Neural cell (in vitro differentiated cells): ENCODE measurements at regions not wholly inside any gene's neighbourhood (a gene's known extent, or its start where the extent isn't known, plus 50 kb on each side); places are given as distances from the start of the nearest gene placed in this dataset.

Source experiments
- H2AFZ ChIP-seq: fragments of 200-600, 300-800 bp; sonication (generic), shearing (Covaris generic); 2 replicates; pipeline ENCODE4 v1.6.0; 2014; ENCODE audit warnings: low read depth, mild to moderate bottlenecking, antibody characterized with exemption, low read length, moderate library complexity
- H3F3A ChIP-seq: fragments of 200-600 bp; shearing (Covaris generic); 2 replicates; pipeline ENCODE4 v1.6.1; 2016; ENCODE audit warnings: mild to moderate bottlenecking, moderate library complexity, mixed read lengths, antibody characterized with exemption, low read length; ENCODE audit not compliant: insufficient read depth, poor library complexity, severe bottlenecking
- H3K27ac ChIP-seq: fragments of 200-600, 300-800 bp; sonication (generic), shearing (Covaris generic); 2 replicates; pipeline ENCODE4 v1.5.1; 2014; ENCODE audit warnings: mild to moderate bottlenecking, low read length, moderate library complexity
- H3K27me3 ChIP-seq: fragments of 300-800, 200-600 bp; sonication (generic), shearing (Covaris generic); 2 replicates; pipeline ENCODE4 v1.6.0; 2014; ENCODE audit warnings: mild to moderate bottlenecking, low read depth, low read length, moderate library complexity; ENCODE audit not compliant: insufficient read depth
- H3K36me3 ChIP-seq: fragments of 300-800, 200-600 bp; sonication (generic), shearing (Covaris generic); 2 replicates; pipeline ENCODE4 v1.5.1; 2014; ENCODE audit warnings: mild to moderate bottlenecking, antibody characterized with exemption, low read length, moderate library complexity; ENCODE audit not compliant: insufficient read depth
- H3K4me2 ChIP-seq: fragments of 300-800, 200-600 bp; sonication (generic), shearing (Covaris generic); 2 replicates; pipeline ENCODE4 v1.6.0; 2014; ENCODE audit warnings: mild to moderate bottlenecking, low read length
- H3K4me3 ChIP-seq: fragments of 300-800, 200-600 bp; sonication (generic), shearing (Covaris generic); 2 replicates; pipeline ENCODE4 v1.5.1; 2014; ENCODE audit warnings: mild to moderate bottlenecking, low read length, moderate library complexity
- H3K79me2 ChIP-seq: fragments of 200-600 bp; shearing (Covaris generic); replicated peaks from 2 replicates; pipeline ENCODE4 v1.6.0; 2014; ENCODE audit warnings: mild to moderate bottlenecking, low read length, moderate library complexity; ENCODE audit not compliant: insufficient read depth
- H3K9ac ChIP-seq: fragments of 300-800, 200-600 bp; sonication (generic), shearing (Covaris generic); 2 replicates; pipeline ENCODE4 v1.6.1; 2016; ENCODE audit warnings: mild to moderate bottlenecking, low read length, mixed read lengths
- H3K9me2 ChIP-seq: fragments of 200-600 bp; shearing (Covaris generic); 2 replicates; pipeline ENCODE4 v1.6.1; 2016; ENCODE audit warnings: mild to moderate bottlenecking, low read length, mixed read lengths; ENCODE audit not compliant: insufficient read depth
- H3K9me3 ChIP-seq: fragments of 200-600, 300-800 bp; sonication (generic), shearing (Covaris generic); 2 replicates; pipeline ENCODE4 v1.6.1; 2016; ENCODE audit warnings: mild to moderate bottlenecking, mixed run types, low read length, moderate library complexity, mixed read lengths
- H4K20me1 ChIP-seq: fragments of 200-600 bp; shearing (Covaris generic); 2 replicates; pipeline ENCODE4 v1.6.1; 2016; ENCODE audit warnings: mild to moderate bottlenecking, mixed run types; ENCODE audit not compliant: insufficient read depth
- CTCF ChIP-seq: fragments of 450-650 bp; IDR thresholded peaks from 2 replicates; pipeline ENCODE4 v1.5.1; 2014; ENCODE audit warnings: antibody characterized with exemption, mild to moderate bottlenecking, moderate library complexity; ENCODE audit not compliant: poor library complexity, severe bottlenecking
- EP300 ChIP-seq: fragments of 450-650 bp; conservative IDR thresholded peaks from 2 replicates; pipeline ENCODE4 v1.6.1; 2014; ENCODE audit warnings: antibody characterized with exemption, mild to moderate bottlenecking, moderate library complexity; ENCODE audit not compliant: poor library complexity, severe bottlenecking
- EZH2 ChIP-seq: fragments of 200-600, 300-800 bp; shearing (Covaris generic), sonication (generic); IDR thresholded peaks from 2 replicates; pipeline ENCODE4 v1.6.1; 2014; ENCODE audit warnings: antibody characterized with exemption, low read length, borderline replicate concordance, mild to moderate bottlenecking; ENCODE audit not compliant: insufficient read depth, poor library complexity, severe bottlenecking
- MXI1 ChIP-seq: fragments of 450-650 bp; conservative IDR thresholded peaks from 2 replicates; pipeline ENCODE4 v1.6.1; 2014; ENCODE audit warnings: antibody characterized with exemption, mild to moderate bottlenecking; ENCODE audit not compliant: poor library complexity, severe bottlenecking
- POLR2AphosphoS5 ChIP-seq: IDR thresholded peaks from 2 replicates; pipeline ENCODE4 v1.6.1; 2012
- RAD21 ChIP-seq: fragments of 450-650 bp; conservative IDR thresholded peaks from 2 replicates; pipeline ENCODE4 v1.6.1; 2014; ENCODE audit warnings: antibody characterized with exemption, mild to moderate bottlenecking, moderate library complexity
- SMC3 ChIP-seq: fragments of 450-650 bp; conservative IDR thresholded peaks from 2 replicates; pipeline ENCODE4 v1.6.1; 2014; ENCODE audit warnings: antibody characterized with exemption, mild to moderate bottlenecking, moderate library complexity; ENCODE audit not compliant: poor library complexity
- TAF1 ChIP-seq: IDR thresholded peaks from 2 replicates; pipeline ENCODE4 v1.6.1; 2012; ENCODE audit warnings: low read depth
- TF ChIP-seq, protein P1 (sequence below): IDR thresholded peaks from 2 replicates; pipeline ENCODE4 v1.6.1; 2012; ENCODE audit warnings: borderline replicate concordance

DNA sequence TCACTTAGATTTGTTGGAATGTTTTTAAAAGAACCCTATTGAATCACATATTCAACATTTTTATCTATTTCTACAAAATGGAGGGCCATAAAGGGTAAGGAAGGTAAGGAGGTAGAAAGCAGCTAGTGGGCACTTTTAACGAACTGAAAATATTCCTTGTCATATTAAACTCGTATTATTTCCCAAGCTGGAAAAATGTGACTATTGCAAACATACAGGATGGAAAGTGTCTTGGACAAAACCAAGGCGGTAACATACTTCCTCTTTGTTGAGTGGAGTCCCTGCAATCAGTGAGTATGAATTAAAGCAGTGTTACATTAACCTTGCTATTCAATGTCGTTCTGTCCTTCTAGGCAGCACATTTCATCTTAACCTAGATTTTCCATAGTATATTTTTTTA lies 165.6 kb downstream of the RCN1 start:
- TF ChIP-seq TAF1 (no peak), RAD21 (no peak), EZH2 (no peak), SMC3 (no peak), EP300 (no peak), CTCF (no peak), POLR2AphosphoS5 (no peak), MXI1 (no peak)
- TF ChIP-seq, protein P1, sequence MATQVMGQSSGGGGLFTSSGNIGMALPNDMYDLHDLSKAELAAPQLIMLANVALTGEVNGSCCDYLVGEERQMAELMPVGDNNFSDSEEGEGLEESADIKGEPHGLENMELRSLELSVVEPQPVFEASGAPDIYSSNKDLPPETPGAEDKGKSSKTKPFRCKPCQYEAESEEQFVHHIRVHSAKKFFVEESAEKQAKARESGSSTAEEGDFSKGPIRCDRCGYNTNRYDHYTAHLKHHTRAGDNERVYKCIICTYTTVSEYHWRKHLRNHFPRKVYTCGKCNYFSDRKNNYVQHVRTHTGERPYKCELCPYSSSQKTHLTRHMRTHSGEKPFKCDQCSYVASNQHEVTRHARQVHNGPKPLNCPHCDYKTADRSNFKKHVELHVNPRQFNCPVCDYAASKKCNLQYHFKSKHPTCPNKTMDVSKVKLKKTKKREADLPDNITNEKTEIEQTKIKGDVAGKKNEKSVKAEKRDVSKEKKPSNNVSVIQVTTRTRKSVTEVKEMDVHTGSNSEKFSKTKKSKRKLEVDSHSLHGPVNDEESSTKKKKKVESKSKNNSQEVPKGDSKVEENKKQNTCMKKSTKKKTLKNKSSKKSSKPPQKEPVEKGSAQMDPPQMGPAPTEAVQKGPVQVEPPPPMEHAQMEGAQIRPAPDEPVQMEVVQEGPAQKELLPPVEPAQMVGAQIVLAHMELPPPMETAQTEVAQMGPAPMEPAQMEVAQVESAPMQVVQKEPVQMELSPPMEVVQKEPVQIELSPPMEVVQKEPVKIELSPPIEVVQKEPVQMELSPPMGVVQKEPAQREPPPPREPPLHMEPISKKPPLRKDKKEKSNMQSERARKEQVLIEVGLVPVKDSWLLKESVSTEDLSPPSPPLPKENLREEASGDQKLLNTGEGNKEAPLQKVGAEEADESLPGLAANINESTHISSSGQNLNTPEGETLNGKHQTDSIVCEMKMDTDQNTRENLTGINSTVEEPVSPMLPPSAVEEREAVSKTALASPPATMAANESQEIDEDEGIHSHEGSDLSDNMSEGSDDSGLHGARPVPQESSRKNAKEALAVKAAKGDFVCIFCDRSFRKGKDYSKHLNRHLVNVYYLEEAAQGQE, result no peak
- H2AFZ ChIP-seq, result no peak overlapping the region
- no peak overlapping the region for H3K27ac ChIP-seq
- no peaks in the 10 kb centered on the region for H3K27me3 ChIP-seq
- H4K20me1 ChIP-seq, result no peaks in the 10 kb centered on the region
- no peaks in the 10 kb centered on the region for H3K9me3 ChIP-seq
- H3K36me3 ChIP-seq, result no peaks in the 10 kb centered on the region
- no peak overlapping the region for H3K4me3 ChIP-seq
- no peaks in the 10 kb centered on the region for H3K9me2 ChIP-seq
- H3K4me2 ChIP-seq, result no peak overlapping the region
- no peaks in the 10 kb centered on the region for H3K79me2 ChIP-seq
- no peaks in the 10 kb centered on the region for H3F3A ChIP-seq
- no peak overlapping the region for H3K9ac ChIP-seq

GRCh38 chr11:32259641-32260081 lies 168.8 kb downstream of the RCN1 start:
- no peaks in the 10 kb centered on the region for H3K27me3 ChIP-seq
- H4K20me1 ChIP-seq, result no peaks in the 10 kb centered on the region
- H3K4me3 ChIP-seq, result no peak overlapping the region
- no peak overlapping the region for H3K27ac ChIP-seq
- H3K9me2 ChIP-seq, result no peaks in the 10 kb centered on the region
- H3K79me2 ChIP-seq, result no peaks in the 10 kb centered on the region
- H3K9ac ChIP-seq, result no peak overlapping the region
- H3F3A ChIP-seq, result no peaks in the 10 kb centered on the region
- no peaks in the 10 kb centered on the region for H3K36me3 ChIP-seq
- H3K4me2 ChIP-seq, result no peak overlapping the region
- H3K9me3 ChIP-seq, result no peaks in the 10 kb centered on the region
- H2AFZ ChIP-seq, result no peak overlapping the region
- TF ChIP-seq POLR2AphosphoS5 (no peak), SMC3 (no peak), RAD21 (no peak), MXI1 (no peak), EZH2 (no peak), EP300 (no peak), TAF1 (no peak), CTCF (no peak)
- TF ChIP-seq, protein P1, result no peak
